GM12865 (cell line): ENCODE measurements at regions not wholly inside any gene's neighbourhood (a gene's known extent, or its start where the extent isn't known, plus 50 kb on each side); places are given as distances from the start of the nearest gene placed in this dataset.

Experiments
- DNase-seq: peaks from one replicate; pipeline ENCODE4 v3.0.0; 2010; ENCODE audit warnings: low read depth
- H3K4me3 ChIP-seq: 2 replicates; pipeline ENCODE4 v1.5.1; 2011; ENCODE audit warnings: mild to moderate bottlenecking, low read depth, low read length, control low read depth
- TF ChIP-seq, protein P1 (sequence below): IDR thresholded peaks from 2 replicates; pipeline ENCODE4 v1.5.1; 2011; ENCODE audit warnings: low read length, control low read depth, low read depth, inconsistent platforms; ENCODE audit not compliant: insufficient read depth; ENCODE audit errors: missing control alignments

DNA sequence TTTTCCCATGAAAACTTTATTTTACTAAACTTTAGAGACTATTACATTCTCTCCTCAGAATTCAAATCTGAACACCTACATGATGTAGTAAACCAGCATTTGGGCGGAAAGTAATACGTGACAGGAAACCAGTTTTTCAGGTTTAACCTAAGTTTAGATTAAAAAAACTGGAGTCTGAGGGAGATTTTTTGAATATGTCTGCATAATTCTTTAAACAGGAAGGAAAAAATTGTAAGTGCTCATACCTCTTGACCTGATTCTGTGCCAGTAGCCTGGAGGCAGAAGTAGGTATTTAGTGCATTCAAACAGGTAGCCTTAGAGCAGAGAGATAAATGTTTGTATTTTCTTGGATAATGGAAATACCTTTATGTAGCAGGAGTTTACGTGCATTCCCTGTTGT lies 224.3 kb downstream of the MDFIC start:
- TF ChIP-seq, protein P1, sequence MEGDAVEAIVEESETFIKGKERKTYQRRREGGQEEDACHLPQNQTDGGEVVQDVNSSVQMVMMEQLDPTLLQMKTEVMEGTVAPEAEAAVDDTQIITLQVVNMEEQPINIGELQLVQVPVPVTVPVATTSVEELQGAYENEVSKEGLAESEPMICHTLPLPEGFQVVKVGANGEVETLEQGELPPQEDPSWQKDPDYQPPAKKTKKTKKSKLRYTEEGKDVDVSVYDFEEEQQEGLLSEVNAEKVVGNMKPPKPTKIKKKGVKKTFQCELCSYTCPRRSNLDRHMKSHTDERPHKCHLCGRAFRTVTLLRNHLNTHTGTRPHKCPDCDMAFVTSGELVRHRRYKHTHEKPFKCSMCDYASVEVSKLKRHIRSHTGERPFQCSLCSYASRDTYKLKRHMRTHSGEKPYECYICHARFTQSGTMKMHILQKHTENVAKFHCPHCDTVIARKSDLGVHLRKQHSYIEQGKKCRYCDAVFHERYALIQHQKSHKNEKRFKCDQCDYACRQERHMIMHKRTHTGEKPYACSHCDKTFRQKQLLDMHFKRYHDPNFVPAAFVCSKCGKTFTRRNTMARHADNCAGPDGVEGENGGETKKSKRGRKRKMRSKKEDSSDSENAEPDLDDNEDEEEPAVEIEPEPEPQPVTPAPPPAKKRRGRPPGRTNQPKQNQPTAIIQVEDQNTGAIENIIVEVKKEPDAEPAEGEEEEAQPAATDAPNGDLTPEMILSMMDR: no peak
- DNase-seq: no peak
- no peak overlapping the region for H3K4me3 ChIP-seq

DNA sequence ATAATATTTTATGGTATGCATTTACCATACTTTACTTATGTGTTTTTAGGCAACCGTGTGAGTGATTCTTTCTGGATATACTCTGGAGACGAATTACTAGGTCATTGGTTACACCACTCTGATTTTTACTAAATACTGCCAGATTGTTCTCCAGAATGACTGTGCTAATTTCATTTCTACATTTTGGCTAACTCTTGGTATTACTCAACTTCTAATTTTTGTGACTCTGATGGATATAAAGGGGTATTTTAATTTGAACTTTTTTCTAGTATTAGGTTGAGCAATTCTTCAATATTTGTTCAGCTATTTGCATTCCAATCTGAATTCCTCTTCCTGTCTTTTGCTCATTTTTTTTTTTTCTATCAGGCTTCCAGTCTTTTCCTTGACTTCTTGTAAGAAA lies 223.6 kb downstream of the MDFIC start:
- DNase-seq: peak; percentile 42
- no peak overlapping the region for H3K4me3 ChIP-seq
- TF ChIP-seq, protein P1: no peak

DNA sequence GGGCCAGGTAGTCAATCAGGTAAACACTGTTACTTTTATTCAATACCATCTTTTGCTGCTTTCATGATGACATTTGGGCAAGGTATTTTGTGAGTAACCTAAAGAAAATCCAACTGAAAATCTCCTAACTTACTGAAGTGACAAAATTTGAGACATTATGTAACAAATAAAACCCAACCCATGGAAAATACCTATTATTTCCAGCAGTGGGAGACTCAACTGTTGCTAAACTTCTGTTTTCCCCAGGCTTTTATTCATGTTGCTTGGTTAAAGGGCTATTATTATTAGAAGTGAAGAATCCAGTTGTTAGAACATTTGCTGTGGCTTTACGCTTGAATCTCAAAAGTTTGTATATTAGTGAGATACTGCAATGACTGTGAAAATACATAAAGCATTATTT lies 215.9 kb downstream of the MDFIC start:
- TF ChIP-seq, protein P1: no peak

GRCh38 chr7:115136796-115137443 lies 215.0 kb downstream of the MDFIC start:
- TF ChIP-seq, protein P1: no peak
- no peak for DNase-seq
- H3K4me3 ChIP-seq: no peak overlapping the region

More for the DNA sequence above, 215.9 kb downstream of the MDFIC start:
- H3K4me3 ChIP-seq: no peak overlapping the region
- no peak for DNase-seq

DNA sequence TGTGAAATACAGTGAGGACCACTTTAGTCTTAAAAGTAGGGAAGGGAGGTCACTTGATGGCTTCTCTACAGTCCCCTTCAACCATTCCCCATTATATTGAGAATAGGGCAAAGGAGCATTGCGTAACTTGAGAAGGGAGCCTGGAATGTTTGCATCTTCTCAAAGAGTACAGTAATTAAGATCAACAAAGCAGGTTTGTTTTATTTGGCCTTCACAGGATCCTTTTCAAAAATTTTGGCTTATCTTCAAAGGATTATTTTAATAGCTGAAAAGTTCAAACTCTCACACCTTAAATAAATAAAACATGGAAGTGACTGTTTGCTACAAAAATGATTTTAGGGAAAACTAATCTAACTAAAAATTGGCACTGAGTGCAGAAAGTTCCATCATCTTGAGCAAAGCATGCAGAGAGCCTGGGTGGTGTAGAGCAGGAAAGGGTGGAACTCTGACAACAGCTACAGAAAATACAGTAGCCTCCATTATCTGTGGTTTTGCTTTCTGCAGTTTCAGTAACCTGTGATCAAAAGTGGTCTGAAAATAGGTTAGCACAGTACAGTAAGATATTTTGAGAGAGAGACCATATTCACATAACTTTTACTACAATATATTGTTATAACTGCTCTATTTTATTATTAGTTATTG lies 214.0 kb downstream of the MDFIC start:
- TF ChIP-seq, protein P1: no peak
- DNase-seq: peak; percentile 48
- no peak overlapping the region for H3K4me3 ChIP-seq

- DNase-seq: no peak
- H3K4me3 ChIP-seq: no peak overlapping the region
- TF ChIP-seq, protein P1: no peak
Measured at GRCh38 chr7:115135146-115135545, 213.3 kb downstream of the MDFIC start.
